ENCODE measurements at regions not wholly inside any gene's neighbourhood (a gene's known extent, or its start where the extent isn't known, plus 50 kb on each side); places are given as distances from the start of the nearest gene placed in this dataset.

DNA sequence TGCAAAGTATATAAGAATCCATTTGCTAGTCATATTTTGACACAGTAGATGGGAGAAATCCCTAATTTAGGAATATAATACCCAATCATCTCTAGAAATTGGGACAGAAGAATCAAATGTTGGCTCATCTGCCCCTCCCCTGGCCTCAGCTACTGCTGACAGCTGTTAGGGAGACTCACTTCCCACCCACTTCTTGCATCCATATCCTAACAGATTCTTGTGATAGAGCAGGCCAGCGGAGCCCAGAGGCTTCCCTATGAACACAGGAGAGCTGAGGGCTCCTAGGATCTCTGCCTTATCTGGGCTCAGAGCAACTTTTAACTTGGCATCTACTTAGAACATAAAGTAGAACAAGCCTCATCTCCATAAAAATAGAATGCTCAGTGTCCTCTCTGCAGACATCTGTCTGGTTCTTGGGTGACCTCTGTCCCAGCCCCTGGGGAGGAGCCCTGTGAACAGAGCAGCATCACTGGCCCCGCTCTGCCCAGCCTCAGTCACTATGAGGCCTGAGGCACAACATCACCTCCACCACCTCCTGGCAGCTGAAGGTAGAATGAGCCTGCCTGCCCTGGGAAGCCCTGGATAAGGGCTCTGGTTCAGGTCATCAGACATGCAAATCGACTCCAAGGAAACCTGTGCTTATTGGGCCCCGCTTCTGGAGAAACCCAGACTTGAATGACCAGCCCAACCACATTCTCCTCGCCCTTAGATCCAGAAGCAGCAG is 229.7 kb downstream of the ANKRD36B start:
- no peaks in the 10 kb centered on the region for H3K9me3 ChIP-seq
- TF ChIP-seq, protein P1, sequence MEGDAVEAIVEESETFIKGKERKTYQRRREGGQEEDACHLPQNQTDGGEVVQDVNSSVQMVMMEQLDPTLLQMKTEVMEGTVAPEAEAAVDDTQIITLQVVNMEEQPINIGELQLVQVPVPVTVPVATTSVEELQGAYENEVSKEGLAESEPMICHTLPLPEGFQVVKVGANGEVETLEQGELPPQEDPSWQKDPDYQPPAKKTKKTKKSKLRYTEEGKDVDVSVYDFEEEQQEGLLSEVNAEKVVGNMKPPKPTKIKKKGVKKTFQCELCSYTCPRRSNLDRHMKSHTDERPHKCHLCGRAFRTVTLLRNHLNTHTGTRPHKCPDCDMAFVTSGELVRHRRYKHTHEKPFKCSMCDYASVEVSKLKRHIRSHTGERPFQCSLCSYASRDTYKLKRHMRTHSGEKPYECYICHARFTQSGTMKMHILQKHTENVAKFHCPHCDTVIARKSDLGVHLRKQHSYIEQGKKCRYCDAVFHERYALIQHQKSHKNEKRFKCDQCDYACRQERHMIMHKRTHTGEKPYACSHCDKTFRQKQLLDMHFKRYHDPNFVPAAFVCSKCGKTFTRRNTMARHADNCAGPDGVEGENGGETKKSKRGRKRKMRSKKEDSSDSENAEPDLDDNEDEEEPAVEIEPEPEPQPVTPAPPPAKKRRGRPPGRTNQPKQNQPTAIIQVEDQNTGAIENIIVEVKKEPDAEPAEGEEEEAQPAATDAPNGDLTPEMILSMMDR (IDR thresholded peaks at IDR 0.05): no peak

GRCh38 chr2:97355887-97356286 is 233.8 kb downstream of the ANKRD36B start:
- no peaks in the 10 kb centered on the region for H3K4me1 ChIP-seq (ENCODE audit: control insufficient read depth in 1 of 2, insufficient read depth in 1 of 2, low read depth in 1 of 2, low read length in 1 of 2)
- H3K9me3 ChIP-seq: no peaks in the 10 kb centered on the region
- H3K27me3 ChIP-seq: peaks cover 93% of the 10 kb centered on the region
- TF ChIP-seq, protein P1 (IDR thresholded peaks at IDR 0.05): no peak
- H3K27ac ChIP-seq: no peak overlapping the region
- H3K4me3 ChIP-seq (ENCODE audit: low read depth in 1 of 2, low read length in 1 of 2): no peak overlapping the region
- H3K36me3 ChIP-seq: no peaks in the 10 kb centered on the region

More for the DNA sequence above, 229.7 kb downstream of the ANKRD36B start:
- no peak overlapping the region for H3K4me3 ChIP-seq (ENCODE audit: low read depth in 1 of 2, low read length in 1 of 2)
- H3K27ac ChIP-seq: no peak overlapping the region
- H3K4me1 ChIP-seq (ENCODE audit: control insufficient read depth in 1 of 2, insufficient read depth in 1 of 2, low read depth in 1 of 2, low read length in 1 of 2): no peaks in the 10 kb centered on the region
- peaks cover 52% of the 10 kb centered on the region for H3K27me3 ChIP-seq
- no peaks in the 10 kb centered on the region for H3K36me3 ChIP-seq

DNA sequence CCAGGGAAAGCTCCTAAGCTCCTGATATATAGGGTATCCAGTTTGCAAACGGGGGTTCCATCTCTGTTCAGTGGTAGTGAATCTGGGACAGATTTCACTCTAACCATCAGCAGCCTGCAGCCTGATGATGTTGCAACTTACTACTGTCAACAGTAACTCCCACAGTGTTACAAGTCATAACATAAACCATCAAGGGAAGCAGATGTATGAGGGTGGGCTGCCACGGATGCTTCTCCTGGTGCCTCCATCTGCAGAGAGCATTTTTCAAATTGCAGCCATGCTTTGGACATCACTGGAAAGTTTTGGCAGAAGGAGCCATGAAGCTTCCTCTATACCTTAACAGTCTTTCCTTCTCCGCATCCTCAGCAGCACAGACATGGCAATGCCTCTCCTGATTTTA is 234.5 kb downstream of the ANKRD36B start:
- Histone ChIP-seq H3K27me3 (peaks cover 100% of the 10 kb centered on the region), H3K4me1 (ENCODE audit: control insufficient read depth in 1 of 2, insufficient read depth in 1 of 2, low read depth in 1 of 2, low read length in 1 of 2) (no peaks in the 10 kb centered on the region), H3K9me3 (no peaks in the 10 kb centered on the region), H3K27ac (no peak overlapping the region), H3K4me3 (ENCODE audit: low read depth in 1 of 2, low read length in 1 of 2) (no peak overlapping the region), H3K36me3 (no peaks in the 10 kb centered on the region)
- TF ChIP-seq, protein P1 (IDR thresholded peaks at IDR 0.05): no peak

GRCh38 chr2:97354576-97354975 is 235.1 kb downstream of the ANKRD36B start:
- TF ChIP-seq, protein P1 (IDR thresholded peaks at IDR 0.05): no peak
- Histone ChIP-seq H3K4me1 (ENCODE audit: control insufficient read depth in 1 of 2, insufficient read depth in 1 of 2, low read depth in 1 of 2, low read length in 1 of 2) (no peaks in the 10 kb centered on the region), H3K27ac (no peak overlapping the region), H3K27me3 (peaks cover 100% of the 10 kb centered on the region), H3K9me3 (no peaks in the 10 kb centered on the region), H3K36me3 (no peaks in the 10 kb centered on the region), H3K4me3 (ENCODE audit: low read depth in 1 of 2, low read length in 1 of 2) (no peak overlapping the region)

DNA sequence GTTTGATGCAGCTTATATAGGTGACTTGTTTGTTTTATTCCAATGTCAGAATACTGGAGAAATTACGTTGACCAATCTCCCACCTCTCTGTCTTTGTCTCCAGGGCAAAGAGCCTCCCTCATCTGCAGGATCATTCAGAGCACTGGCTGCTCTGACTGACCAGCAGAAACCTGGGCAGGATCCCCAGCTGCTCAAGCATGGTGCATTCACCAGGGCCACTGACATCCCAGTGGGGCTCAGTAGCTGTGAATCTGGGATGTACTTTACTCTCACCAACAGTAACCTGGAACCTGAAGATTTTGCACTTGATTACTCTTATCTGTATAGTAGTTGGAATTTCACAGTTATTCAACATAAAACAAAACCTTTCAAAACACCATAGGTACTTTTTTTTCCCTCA is 235.9 kb downstream of the ANKRD36 start:
- Histone ChIP-seq H3K27me3 (peaks cover 52% of the 10 kb centered on the region), H3K27ac (no peak overlapping the region), H3K9me3 (no peaks in the 10 kb centered on the region), H3K4me1 (ENCODE audit: control insufficient read depth in 1 of 2, insufficient read depth in 1 of 2, low read depth in 1 of 2, low read length in 1 of 2) (no peaks in the 10 kb centered on the region), H3K36me3 (no peaks in the 10 kb centered on the region), H3K4me3 (ENCODE audit: low read depth in 1 of 2, low read length in 1 of 2) (no peak overlapping the region)
- TF ChIP-seq, protein P1 (IDR thresholded peaks at IDR 0.05): no peak

Measured in neutrophil (primary cell).